Effector memory CD4-positive, alpha-beta T cell (primary cell): ENCODE measurements at regions not wholly inside any gene's neighbourhood (a gene's known extent, or its start where the extent isn't known, plus 50 kb on each side); places are given as distances from the start of the nearest gene placed in this dataset.
A peak's percentile ranks its signal among the peaks of the same experiment; 100 is the strongest.
"Not testable (repeated sequence)": the region's sequence is repeated elsewhere in the genome, so short reads cannot be mapped to it uniquely, and the experiment has no call there.

Experiments
- DNase-seq, 3 donors: peaks; one replicate each; pipeline ENCODE4 v3.0.0-alpha.2; 2020
- H3K27ac ChIP-seq: 2 replicates; pipeline ENCODE4 v1.7.0; 2013; ENCODE audit warnings: mild to moderate bottlenecking, low read length, moderate library complexity; ENCODE audit not compliant: insufficient read depth, poor library complexity, severe bottlenecking
- H3K27me3 ChIP-seq: replicated peaks from 2 replicates; pipeline ENCODE4 v1.7.0; 2013; ENCODE audit warnings: mild to moderate bottlenecking, low read length; ENCODE audit not compliant: insufficient read depth, control insufficient read depth, poor library complexity, severe bottlenecking
- H3K36me3 ChIP-seq: 2 replicates; pipeline ENCODE4 v1.7.0; 2013; ENCODE audit warnings: mild to moderate bottlenecking, low read length, moderate library complexity; ENCODE audit not compliant: control insufficient read depth, insufficient read depth
- H3K4me1 ChIP-seq: 2 replicates; pipeline ENCODE4 v1.7.0; 2013; ENCODE audit warnings: low read length, mild to moderate bottlenecking; ENCODE audit not compliant: control insufficient read depth, insufficient read depth, poor library complexity, severe bottlenecking
- H3K4me3 ChIP-seq: 2 replicates; pipeline ENCODE4 v1.7.0; 2013; ENCODE audit warnings: low read length, low read depth, mild to moderate bottlenecking; ENCODE audit not compliant: insufficient read depth, poor library complexity, severe bottlenecking
- H3K9me3 ChIP-seq: 2 replicates; pipeline ENCODE4 v1.7.0; 2013; ENCODE audit warnings: mild to moderate bottlenecking, low read length, moderate library complexity; ENCODE audit not compliant: control insufficient read depth

DNA sequence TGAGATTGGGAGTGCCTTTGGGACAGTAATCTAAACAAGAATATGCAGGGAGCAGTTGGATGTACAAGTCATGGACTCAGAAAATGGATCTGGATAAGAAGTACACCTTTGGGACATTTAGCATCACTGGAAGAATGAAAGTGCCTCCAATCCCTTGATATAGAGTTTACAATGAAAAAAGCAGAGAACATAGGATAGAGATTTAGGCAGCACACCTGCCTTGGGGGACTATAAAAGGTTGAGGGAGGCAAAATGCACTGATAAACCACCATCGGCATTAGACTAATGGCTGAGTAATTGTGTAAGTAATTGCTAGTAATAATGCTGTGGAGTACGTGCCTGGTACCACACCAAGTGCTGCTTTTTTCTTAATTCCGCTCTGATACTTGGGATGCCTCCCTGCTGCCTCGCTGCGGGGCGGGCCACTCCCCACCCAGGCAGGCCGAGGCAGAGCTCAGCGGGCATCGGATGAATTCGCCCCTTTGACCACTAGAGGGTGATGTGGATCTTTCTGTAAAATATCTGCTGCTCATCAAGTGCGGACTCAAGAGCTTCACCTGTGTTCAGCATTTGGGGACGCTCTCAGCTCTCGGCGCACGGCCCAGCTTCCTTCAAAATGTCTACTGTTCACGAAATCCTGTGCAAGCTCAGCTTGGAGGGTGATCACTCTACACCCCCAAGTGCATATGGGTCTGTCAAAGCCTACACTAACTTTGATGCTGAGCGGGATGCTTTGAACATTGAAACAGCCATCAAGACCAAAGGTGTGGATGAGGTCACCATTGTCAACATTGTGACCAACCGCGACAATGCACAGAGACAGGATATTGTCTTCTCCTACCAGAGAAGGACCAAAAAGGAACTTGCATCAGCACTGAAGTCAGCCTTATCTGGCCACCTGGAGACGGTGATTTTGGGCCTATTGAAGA lies 99.9 kb downstream of the ANKRD18B start:
- H3K27me3 ChIP-seq, result no peaks in the 10 kb centered on the region
- peak; percentile 28 to 47 (median 37) for DNase-seq
- H3K36me3 ChIP-seq, result no peaks in the 10 kb centered on the region
- no peaks in the 10 kb centered on the region for H3K9me3 ChIP-seq
- H3K4me1 ChIP-seq, result peaks cover 3% of the 10 kb centered on the region
- H3K27ac ChIP-seq, result no peak overlapping the region
- H3K4me3 ChIP-seq, result no peak overlapping the region

DNA sequence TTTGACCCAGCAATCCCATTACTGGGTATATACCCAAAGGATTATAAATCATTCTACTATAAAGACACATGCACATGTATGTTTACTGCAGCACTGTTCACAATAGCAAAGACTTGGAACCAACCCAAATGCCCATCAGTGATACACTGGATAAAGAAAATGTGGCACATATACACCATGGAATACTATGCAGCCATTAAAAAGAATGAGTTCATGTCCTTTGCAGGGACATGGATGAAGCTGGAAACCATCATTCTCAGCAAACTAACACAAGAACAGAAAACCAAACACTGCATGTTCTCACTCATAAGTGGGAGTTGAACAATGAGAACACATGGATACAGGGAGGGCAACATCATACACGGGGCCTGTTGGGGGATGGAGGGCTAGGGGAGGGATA lies 104.3 kb downstream of the ANKRD18B start:
- H3K27ac ChIP-seq, H3K4me3 ChIP-seq, H3K4me1 ChIP-seq, H3K27me3 ChIP-seq, H3K36me3 ChIP-seq, DNase-seq, H3K9me3 ChIP-seq: not testable (repeated sequence)

DNA sequence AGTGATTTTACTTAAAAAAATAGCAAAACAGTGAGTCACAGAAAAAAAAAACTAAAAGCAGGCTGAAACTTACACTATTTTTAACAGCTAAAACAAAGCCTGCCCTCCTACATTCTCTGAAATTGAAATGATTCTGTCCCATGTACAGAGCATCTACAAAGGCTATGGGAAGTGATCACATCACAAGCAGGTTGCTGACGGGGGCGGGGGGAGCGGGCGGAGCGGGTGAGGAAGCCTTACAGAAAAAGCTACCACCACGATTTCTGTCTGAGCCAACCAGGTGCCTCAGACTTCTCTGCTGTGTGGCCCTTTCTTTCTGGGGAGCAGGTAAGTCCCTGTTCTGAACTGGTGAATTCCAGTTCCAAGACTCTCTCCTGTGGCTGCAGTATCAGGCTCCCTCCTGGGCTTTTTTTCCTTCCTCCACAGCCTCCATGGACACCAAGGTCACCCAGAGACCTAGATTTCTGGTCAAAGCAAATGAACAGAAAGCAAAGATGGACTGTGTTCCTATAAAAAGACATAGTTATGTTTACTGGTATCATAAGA lies 104.9 kb downstream of the ANKRD18B start:
- Histone ChIP-seq H3K27ac (no peak overlapping the region), H3K4me3 (no peak overlapping the region), H3K9me3 (no peaks in the 10 kb centered on the region), H3K36me3 (no peaks in the 10 kb centered on the region), H3K27me3 (no peaks in the 10 kb centered on the region), H3K4me1 (peaks cover 2% of the 10 kb centered on the region)
- no peak for DNase-seq

DNA sequence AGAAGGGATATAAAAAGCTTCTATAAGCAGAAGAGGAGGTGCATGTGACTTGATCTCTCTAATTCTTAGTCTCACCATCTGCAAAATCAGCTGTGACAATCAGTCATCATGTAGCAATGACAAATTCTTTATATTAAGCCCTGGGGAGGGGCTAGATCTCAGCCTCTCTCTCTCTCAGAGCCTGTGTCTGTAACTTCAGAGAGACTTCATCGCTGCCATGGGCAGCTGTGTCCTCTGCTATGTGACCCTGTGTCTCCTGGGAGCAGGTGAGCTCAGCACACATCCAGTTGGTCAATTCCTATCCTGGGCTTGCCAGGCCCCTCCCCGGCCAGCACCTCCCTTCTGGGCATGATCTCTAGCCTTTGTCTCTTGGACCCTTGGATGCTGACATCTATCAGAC lies 109.6 kb downstream of the ANKRD18B start:
- H3K4me1 ChIP-seq, result no peaks in the 10 kb centered on the region

DNA sequence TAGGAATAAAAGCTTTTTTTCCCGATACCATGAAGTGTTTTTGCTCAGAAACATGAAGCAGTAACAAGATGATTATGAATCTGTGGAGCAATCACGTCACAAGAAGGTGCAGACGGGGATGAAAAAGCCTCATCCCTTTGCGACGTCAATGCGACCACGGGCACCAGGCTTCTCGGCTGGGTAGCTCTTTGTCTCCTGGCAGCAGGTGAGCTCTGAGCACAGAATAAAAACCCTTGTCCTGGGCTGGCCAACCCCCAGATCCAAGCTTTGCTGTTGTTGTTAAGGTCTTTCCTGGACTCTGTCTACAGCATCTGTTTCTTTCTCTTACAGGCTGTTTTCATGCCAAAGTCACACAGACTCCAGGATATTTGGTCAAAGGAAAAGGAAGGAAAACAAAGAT lies 113.8 kb downstream of the ANKRD18B start:
- H3K27me3 ChIP-seq, result peaks cover 11% of the 10 kb centered on the region
- H3K27ac ChIP-seq, result no peak overlapping the region
- no peaks in the 10 kb centered on the region for H3K9me3 ChIP-seq
- H3K4me1 ChIP-seq, result no peaks in the 10 kb centered on the region
- DNase-seq, result no peak
- no peaks in the 10 kb centered on the region for H3K36me3 ChIP-seq
- no peak overlapping the region for H3K4me3 ChIP-seq

More for the DNA sequence above, 109.6 kb downstream of the ANKRD18B start:
- DNase-seq, result no peak
- H3K4me3 ChIP-seq, result no peak overlapping the region
- peaks cover 11% of the 10 kb centered on the region for H3K27me3 ChIP-seq
- H3K27ac ChIP-seq, result no peak overlapping the region
- H3K9me3 ChIP-seq, result no peaks in the 10 kb centered on the region
- H3K36me3 ChIP-seq, result no peaks in the 10 kb centered on the region

DNA sequence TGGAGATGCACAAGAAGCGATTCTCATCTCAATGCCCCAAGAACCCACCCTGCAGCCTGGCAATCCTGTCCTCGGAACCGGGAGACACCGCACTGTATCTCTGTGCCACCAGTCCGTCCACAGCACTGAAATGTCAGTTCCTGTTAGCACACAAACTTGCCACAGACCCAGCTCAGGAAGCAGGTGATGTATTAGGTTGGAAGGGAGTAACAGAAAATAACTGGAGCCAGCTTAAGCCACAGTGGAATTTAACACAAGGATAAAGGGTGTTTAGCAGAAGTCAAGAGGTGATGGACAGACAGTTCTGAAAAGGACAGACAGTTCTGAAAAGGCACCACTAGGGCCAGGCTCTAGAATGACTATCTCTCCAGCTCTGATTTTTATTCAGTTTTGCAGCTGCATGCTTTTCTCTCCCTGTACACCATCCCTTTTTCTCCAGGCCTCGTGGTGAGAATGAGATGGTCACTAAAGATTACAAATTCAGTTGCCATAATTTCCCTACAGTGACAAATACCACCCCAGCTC lies 114.4 kb downstream of the ANKRD18B start:
- H3K9me3 ChIP-seq, result no peaks in the 10 kb centered on the region
- H3K4me3 ChIP-seq, result no peak overlapping the region
- peaks cover 11% of the 10 kb centered on the region for H3K27me3 ChIP-seq
- H3K4me1 ChIP-seq, result no peaks in the 10 kb centered on the region
- DNase-seq, result no peak
- H3K36me3 ChIP-seq, result no peaks in the 10 kb centered on the region
- no peak overlapping the region for H3K27ac ChIP-seq

DNA sequence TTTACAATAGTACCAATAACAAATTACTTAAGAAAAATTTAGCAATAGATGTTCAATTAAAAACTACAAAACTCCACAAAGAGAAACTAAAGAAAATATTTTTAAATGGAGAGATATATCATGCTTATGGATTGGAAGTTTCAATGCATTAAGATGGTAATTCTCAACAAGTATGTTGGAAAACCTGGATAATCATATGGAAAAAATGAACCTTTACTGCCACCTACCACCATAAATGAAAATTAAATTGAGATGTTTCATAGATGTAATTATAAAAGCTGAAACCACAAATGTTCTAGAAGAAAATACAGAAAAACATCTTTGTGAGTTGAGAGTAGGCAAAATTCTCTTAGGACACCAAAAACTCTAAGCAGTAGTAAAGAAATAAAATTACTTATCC lies 121.7 kb downstream of the ANKRD18B start:
- H3K4me1 ChIP-seq, result no peaks in the 10 kb centered on the region
- no peaks in the 10 kb centered on the region for H3K27me3 ChIP-seq
- DNase-seq, result no peak
- H3K4me3 ChIP-seq, result no peak overlapping the region
- H3K27ac ChIP-seq, result no peak overlapping the region
- no peaks in the 10 kb centered on the region for H3K9me3 ChIP-seq
- no peaks in the 10 kb centered on the region for H3K36me3 ChIP-seq

DNA sequence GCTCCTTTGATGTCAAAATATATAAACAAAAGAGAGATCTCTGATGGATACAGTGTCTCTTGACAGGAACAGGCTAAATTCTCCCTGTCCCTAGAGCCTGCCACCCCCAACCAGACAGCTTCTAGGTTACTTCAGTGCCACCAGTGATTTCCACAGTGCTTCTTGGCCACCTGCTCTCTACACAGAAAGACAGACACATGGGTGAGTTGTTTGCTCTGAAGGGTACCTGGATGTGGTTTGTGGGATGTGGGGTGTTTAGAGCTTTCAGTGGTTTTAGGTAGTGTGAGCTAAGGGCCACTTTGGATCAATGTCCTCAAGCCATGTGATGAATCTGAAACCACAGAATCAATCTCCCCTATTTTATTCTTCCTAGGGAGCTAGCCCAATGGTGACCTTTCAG lies 125.4 kb downstream of the ANKRD18B start:
- Histone ChIP-seq H3K27me3 (peaks cover 3% of the 10 kb centered on the region), H3K4me3 (no peak overlapping the region), H3K9me3 (no peaks in the 10 kb centered on the region), H3K27ac (no peak overlapping the region), H3K36me3 (no peaks in the 10 kb centered on the region), H3K4me1 (no peaks in the 10 kb centered on the region)
- no peak for DNase-seq

DNA sequence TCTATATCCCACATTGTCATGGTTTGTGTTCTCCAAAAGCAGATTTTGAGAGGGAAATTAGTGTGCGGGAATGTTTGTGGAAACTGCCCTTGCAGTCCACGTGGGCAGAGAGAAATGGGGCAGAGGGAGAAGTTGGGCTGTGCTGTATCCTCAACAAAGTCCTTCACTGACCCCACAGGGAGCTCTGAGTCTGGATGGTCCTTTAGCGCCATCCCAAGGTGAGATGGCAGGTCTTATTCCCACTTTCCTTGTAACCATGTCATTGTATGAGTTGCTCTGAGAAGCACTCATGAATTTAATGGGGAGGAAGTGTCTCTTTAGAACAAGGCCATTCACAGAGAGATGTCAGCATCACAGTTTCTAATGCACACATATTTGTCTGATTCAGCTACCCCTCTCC lies 127.1 kb downstream of the ANKRD18B start:
- DNase-seq, result no peak
- no peak overlapping the region for H3K4me3 ChIP-seq
- H3K27me3 ChIP-seq, result peaks cover 3% of the 10 kb centered on the region

DNA sequence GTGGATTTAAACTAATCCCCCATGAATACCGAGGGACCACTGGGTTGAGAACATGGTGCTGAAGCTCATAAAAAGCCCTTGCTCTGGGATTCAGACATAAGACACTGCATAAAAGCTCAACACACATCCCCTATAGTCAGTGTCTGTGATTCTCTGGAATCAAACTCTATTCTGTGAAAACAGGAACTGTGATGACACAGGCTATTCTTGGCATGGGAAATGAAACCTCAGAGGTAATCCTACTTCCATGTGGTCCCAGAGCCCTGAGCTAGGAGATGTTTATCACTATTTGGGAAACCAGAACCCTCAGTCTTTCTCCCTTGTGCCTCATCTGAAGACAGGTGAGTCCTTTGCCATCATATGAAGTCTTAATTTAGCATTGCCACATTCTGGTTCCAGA lies 135.4 kb upstream of the PRSS3 start:
- H3K36me3 ChIP-seq, result no peaks in the 10 kb centered on the region
- no peak overlapping the region for H3K4me3 ChIP-seq
- no peaks in the 10 kb centered on the region for H3K9me3 ChIP-seq
- no peak for DNase-seq
- H3K27me3 ChIP-seq, result no peaks in the 10 kb centered on the region
- H3K4me1 ChIP-seq, result no peaks in the 10 kb centered on the region
- H3K27ac ChIP-seq, result no peak overlapping the region

More for the DNA sequence above, 127.1 kb downstream of the ANKRD18B start:
- H3K27ac ChIP-seq, result no peak overlapping the region
- no peaks in the 10 kb centered on the region for H3K9me3 ChIP-seq
- H3K4me1 ChIP-seq, result no peaks in the 10 kb centered on the region
- H3K36me3 ChIP-seq, result no peaks in the 10 kb centered on the region
